Mesothelial cell of epicardium (in vitro differentiated cells): ENCODE measurements at regions not wholly inside any gene's neighbourhood (a gene's known extent, or its start where the extent isn't known, plus 50 kb on each side); places are given as distances from the start of the nearest gene placed in this dataset.

ENCODE experiments used
- DNase-seq, 2 experiments: peaks; one replicate each; pipeline ENCODE4 v3.0.0; 2021; ENCODE audit warnings: low spot score in 2 of 2; ENCODE audit not compliant: unreplicated experiment in 2 of 2
- H3K27ac Mint-ChIP-seq: 2 replicates; pipeline ENCODE4 v1.8.0; 2021; ENCODE audit warnings: mixed read lengths
- H3K27me3 Mint-ChIP-seq: 2 replicates; pipeline ENCODE4 v1.8.0; 2021; ENCODE audit warnings: low read depth, mixed read lengths
- H3K36me3 Mint-ChIP-seq: 2 replicates; pipeline ENCODE4 v1.8.0; 2021; ENCODE audit warnings: mixed read lengths
- H3K4me1 Mint-ChIP-seq: 2 replicates; pipeline ENCODE4 v1.8.0; 2021; ENCODE audit warnings: mixed read lengths
- H3K4me3 Mint-ChIP-seq: 2 replicates; pipeline ENCODE4 v1.8.0; 2021; ENCODE audit warnings: mild to moderate bottlenecking, moderate library complexity, mixed read lengths
- H3K9me3 Mint-ChIP-seq: 2 replicates; pipeline ENCODE4 v1.8.0; 2021; ENCODE audit warnings: mixed read lengths
- TF ChIP-seq, protein P1 (sequence below): fragments of 200-600 bp; sonication (generic); IDR thresholded peaks from one replicate; pipeline ENCODE4 v1.5.0; 2021; ENCODE audit warnings: antibody characterized with exemption; ENCODE audit not compliant: unreplicated experiment

DNA sequence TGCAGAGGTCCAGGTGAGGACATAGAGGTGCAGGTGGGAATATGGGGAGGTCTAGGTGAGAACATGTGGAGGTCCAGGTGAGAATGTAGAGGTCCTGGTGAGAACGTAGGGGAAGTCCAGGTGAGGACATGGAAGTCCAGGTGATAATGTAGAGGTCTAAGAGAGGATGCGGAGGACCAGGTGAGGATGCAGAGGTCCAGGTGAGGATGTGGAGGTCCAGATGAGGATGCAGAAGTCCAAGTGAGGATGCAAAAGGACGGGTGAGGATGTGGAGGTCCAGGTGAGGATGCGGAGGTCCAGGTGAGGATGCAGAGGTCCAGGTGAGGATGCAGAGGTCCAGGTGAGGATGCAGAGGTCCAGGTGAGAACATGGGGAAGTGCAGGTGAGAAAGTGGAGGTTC is 133.8 kb downstream of the MRPL36 start:
- peaks cover 76% of the 10 kb centered on the region for H3K27me3 Mint-ChIP-seq
- no peak overlapping the region for H3K27ac Mint-ChIP-seq
- no peak for DNase-seq
- no peaks in the 10 kb centered on the region for H3K36me3 Mint-ChIP-seq
- TF ChIP-seq, protein P1, sequence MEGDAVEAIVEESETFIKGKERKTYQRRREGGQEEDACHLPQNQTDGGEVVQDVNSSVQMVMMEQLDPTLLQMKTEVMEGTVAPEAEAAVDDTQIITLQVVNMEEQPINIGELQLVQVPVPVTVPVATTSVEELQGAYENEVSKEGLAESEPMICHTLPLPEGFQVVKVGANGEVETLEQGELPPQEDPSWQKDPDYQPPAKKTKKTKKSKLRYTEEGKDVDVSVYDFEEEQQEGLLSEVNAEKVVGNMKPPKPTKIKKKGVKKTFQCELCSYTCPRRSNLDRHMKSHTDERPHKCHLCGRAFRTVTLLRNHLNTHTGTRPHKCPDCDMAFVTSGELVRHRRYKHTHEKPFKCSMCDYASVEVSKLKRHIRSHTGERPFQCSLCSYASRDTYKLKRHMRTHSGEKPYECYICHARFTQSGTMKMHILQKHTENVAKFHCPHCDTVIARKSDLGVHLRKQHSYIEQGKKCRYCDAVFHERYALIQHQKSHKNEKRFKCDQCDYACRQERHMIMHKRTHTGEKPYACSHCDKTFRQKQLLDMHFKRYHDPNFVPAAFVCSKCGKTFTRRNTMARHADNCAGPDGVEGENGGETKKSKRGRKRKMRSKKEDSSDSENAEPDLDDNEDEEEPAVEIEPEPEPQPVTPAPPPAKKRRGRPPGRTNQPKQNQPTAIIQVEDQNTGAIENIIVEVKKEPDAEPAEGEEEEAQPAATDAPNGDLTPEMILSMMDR, result no peak
- peak overlapping the region; percentile 6 for H3K4me3 Mint-ChIP-seq
- H3K9me3 Mint-ChIP-seq, result peaks cover 6% of the 10 kb centered on the region
- peaks cover 6% of the 10 kb centered on the region for H3K4me1 Mint-ChIP-seq

DNA sequence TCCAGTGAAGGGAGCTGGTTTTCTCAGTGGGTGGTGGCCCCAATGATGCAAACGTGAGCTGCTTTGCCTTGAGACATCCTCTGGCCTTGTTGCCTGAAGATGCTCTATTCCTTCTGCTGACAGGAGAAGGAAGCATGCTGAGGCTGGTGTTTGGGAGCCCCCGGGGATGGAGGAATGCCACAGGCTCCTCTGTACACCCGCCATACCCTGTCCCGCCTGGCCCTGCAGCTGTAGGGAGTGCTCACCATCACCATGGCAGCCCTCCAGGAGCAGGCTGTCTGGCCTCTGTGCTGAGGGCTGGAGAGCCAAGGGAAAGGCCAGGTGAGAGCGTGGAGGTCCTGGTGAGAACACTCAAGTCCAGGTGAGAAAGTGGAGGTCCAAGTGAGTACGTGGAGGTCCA is 134.4 kb downstream of the MRPL36 start:
- TF ChIP-seq, protein P1, result no peak
- peaks cover 4% of the 10 kb centered on the region for H3K9me3 Mint-ChIP-seq
- no peaks in the 10 kb centered on the region for H3K36me3 Mint-ChIP-seq
- H3K4me1 Mint-ChIP-seq, result peaks cover 6% of the 10 kb centered on the region
- H3K27ac Mint-ChIP-seq, result no peak overlapping the region
- H3K27me3 Mint-ChIP-seq, result peaks cover 76% of the 10 kb centered on the region
- no peak for DNase-seq
- H3K4me3 Mint-ChIP-seq, result peak overlapping the region; percentile 42

DNA sequence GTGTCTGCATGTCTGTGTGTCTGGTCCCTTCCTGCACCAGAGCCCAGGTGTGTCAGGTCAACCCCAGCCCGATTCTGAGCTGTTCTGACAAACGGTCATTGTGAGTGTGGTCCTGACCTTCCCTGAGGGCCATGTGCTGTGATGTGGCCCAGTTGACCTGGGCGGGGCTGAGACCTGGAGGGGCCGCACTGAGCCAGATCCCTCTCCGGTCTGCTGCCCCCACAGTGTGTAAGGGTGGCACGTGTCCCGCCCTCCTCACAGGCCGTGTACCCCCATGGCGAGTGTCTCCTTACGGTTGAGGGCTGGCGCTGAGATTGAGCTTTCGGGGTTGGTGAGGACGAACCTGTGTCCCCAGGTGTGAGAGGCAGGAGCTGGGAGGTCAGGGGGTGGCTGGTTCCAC is 136.5 kb downstream of the MRPL36 start:
- H3K36me3 Mint-ChIP-seq, result no peaks in the 10 kb centered on the region
- H3K27me3 Mint-ChIP-seq, result peaks cover 73% of the 10 kb centered on the region
- H3K4me1 Mint-ChIP-seq, result peaks cover 6% of the 10 kb centered on the region
- H3K9me3 Mint-ChIP-seq, result no peaks in the 10 kb centered on the region
- TF ChIP-seq, protein P1, result no peak
- no peak for DNase-seq
- H3K4me3 Mint-ChIP-seq, result no peak overlapping the region
- H3K27ac Mint-ChIP-seq, result no peak overlapping the region

DNA sequence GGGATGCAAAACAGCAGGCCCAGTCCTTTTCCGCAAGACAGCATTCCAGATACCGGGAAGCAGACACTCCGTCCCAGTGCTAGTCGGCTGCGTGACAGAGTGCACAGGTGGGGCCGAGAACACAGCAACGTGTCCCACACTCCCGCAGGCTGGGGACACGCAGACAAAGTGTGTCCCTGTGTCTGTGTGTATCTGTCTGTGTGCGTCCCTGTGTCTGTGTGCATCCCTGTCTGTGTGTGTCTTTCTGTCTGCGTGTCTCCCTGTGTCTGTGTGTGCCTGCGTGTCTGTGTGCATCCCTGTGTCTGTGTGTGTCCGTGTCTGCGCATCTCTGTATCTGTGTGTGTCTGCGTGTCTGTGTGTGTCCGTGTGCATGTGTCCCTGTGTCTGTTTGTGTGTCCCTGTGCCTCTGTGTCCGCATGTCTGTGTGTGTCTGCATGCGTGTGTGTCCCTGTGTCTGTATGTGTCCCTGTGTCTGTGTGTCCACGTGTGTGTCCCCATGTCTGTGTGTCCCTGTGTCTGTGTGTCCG is 137.0 kb downstream of the MRPL36 start:
- Mint-ChIP-seq H3K4me3 (no peak overlapping the region), H3K27ac (no peak overlapping the region)
- DNase-seq, result no peak

DNA sequence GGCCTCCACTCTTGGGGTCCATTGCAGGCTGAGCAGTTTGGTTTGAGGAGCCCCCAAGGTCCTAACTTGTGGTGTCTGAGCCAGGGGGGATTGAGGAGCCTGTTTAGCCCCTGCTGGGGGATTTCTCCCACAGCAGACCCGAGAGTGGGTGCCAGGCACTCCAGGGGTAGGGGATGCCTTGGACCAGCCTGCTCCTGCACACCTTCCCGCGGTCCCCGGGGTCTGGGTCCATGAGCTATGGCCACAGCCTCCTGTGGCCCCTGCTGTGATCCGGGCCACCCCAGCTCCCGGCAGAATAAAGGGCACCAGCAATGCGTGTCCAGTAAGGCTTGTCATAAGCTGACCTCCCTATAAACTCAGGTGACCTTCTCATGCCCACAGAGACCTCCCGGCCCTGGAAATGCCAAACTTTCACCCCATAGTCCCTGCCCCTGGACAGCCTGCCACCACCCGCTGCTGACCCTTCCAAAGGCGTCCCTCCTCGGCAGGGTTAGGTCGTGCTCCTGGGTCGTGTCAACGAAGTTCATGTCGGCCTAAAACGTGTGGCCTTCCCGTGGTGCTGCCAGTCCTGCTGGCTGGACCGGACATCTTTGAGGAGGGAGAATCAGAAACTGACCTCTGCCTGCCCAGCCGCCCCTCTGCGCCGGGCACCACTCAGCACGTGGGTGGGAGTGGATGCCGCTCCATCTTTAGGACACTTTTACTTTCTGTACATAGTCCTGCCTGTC is 137.6 kb downstream of the MRPL36 start:
- H3K4me1 Mint-ChIP-seq, result peaks cover 4% of the 10 kb centered on the region

More for the DNA sequence above, 137.0 kb downstream of the MRPL36 start:
- Mint-ChIP-seq H3K9me3 (no peaks in the 10 kb centered on the region), H3K4me1 (peaks cover 4% of the 10 kb centered on the region), H3K36me3 (no peaks in the 10 kb centered on the region), H3K27me3 (peaks cover 71% of the 10 kb centered on the region)
- TF ChIP-seq, protein P1, result no peak

More for the DNA sequence above, 137.6 kb downstream of the MRPL36 start:
- TF ChIP-seq, protein P1, result no peak
- H3K36me3 Mint-ChIP-seq, result no peaks in the 10 kb centered on the region
- DNase-seq, result peak in 1 of 2 experiments; percentile 36
- H3K9me3 Mint-ChIP-seq, result no peaks in the 10 kb centered on the region
- H3K4me3 Mint-ChIP-seq, result no peak overlapping the region
- H3K27me3 Mint-ChIP-seq, result peaks cover 77% of the 10 kb centered on the region
- no peak overlapping the region for H3K27ac Mint-ChIP-seq
